Neural cell (in vitro differentiated cells): ENCODE measurements at regions not wholly inside any gene's neighbourhood (a gene's known extent, or its start where the extent isn't known, plus 50 kb on each side); places are given as distances from the start of the nearest gene placed in this dataset.

ENCODE experiments used
- H2AFZ ChIP-seq: fragments of 200-600, 300-800 bp; sonication (generic), shearing (Covaris generic); 2 replicates; pipeline ENCODE4 v1.6.0; 2014; ENCODE audit warnings: low read depth, mild to moderate bottlenecking, antibody characterized with exemption, low read length, moderate library complexity
- H3F3A ChIP-seq: fragments of 200-600 bp; shearing (Covaris generic); 2 replicates; pipeline ENCODE4 v1.6.1; 2016; ENCODE audit warnings: mild to moderate bottlenecking, moderate library complexity, mixed read lengths, antibody characterized with exemption, low read length; ENCODE audit not compliant: insufficient read depth, poor library complexity, severe bottlenecking
- H3K27ac ChIP-seq: fragments of 200-600, 300-800 bp; sonication (generic), shearing (Covaris generic); 2 replicates; pipeline ENCODE4 v1.5.1; 2014; ENCODE audit warnings: mild to moderate bottlenecking, low read length, moderate library complexity
- H3K27me3 ChIP-seq: fragments of 300-800, 200-600 bp; sonication (generic), shearing (Covaris generic); 2 replicates; pipeline ENCODE4 v1.6.0; 2014; ENCODE audit warnings: mild to moderate bottlenecking, low read depth, low read length, moderate library complexity; ENCODE audit not compliant: insufficient read depth
- H3K36me3 ChIP-seq: fragments of 300-800, 200-600 bp; sonication (generic), shearing (Covaris generic); 2 replicates; pipeline ENCODE4 v1.5.1; 2014; ENCODE audit warnings: mild to moderate bottlenecking, antibody characterized with exemption, low read length, moderate library complexity; ENCODE audit not compliant: insufficient read depth
- H3K4me2 ChIP-seq: fragments of 300-800, 200-600 bp; sonication (generic), shearing (Covaris generic); 2 replicates; pipeline ENCODE4 v1.6.0; 2014; ENCODE audit warnings: mild to moderate bottlenecking, low read length
- H3K4me3 ChIP-seq: fragments of 300-800, 200-600 bp; sonication (generic), shearing (Covaris generic); 2 replicates; pipeline ENCODE4 v1.5.1; 2014; ENCODE audit warnings: mild to moderate bottlenecking, low read length, moderate library complexity
- H3K79me2 ChIP-seq: fragments of 200-600 bp; shearing (Covaris generic); replicated peaks from 2 replicates; pipeline ENCODE4 v1.6.0; 2014; ENCODE audit warnings: mild to moderate bottlenecking, low read length, moderate library complexity; ENCODE audit not compliant: insufficient read depth
- H3K9ac ChIP-seq: fragments of 300-800, 200-600 bp; sonication (generic), shearing (Covaris generic); 2 replicates; pipeline ENCODE4 v1.6.1; 2016; ENCODE audit warnings: mild to moderate bottlenecking, low read length, mixed read lengths
- H3K9me2 ChIP-seq: fragments of 200-600 bp; shearing (Covaris generic); 2 replicates; pipeline ENCODE4 v1.6.1; 2016; ENCODE audit warnings: mild to moderate bottlenecking, low read length, mixed read lengths; ENCODE audit not compliant: insufficient read depth
- H3K9me3 ChIP-seq: fragments of 200-600, 300-800 bp; sonication (generic), shearing (Covaris generic); 2 replicates; pipeline ENCODE4 v1.6.1; 2016; ENCODE audit warnings: mild to moderate bottlenecking, mixed run types, low read length, moderate library complexity, mixed read lengths
- H4K20me1 ChIP-seq: fragments of 200-600 bp; shearing (Covaris generic); 2 replicates; pipeline ENCODE4 v1.6.1; 2016; ENCODE audit warnings: mild to moderate bottlenecking, mixed run types; ENCODE audit not compliant: insufficient read depth
- EP300 ChIP-seq: fragments of 450-650 bp; conservative IDR thresholded peaks from 2 replicates; pipeline ENCODE4 v1.6.1; 2014; ENCODE audit warnings: antibody characterized with exemption, mild to moderate bottlenecking, moderate library complexity; ENCODE audit not compliant: poor library complexity, severe bottlenecking
- EZH2 ChIP-seq: fragments of 200-600, 300-800 bp; shearing (Covaris generic), sonication (generic); IDR thresholded peaks from 2 replicates; pipeline ENCODE4 v1.6.1; 2014; ENCODE audit warnings: antibody characterized with exemption, low read length, borderline replicate concordance, mild to moderate bottlenecking; ENCODE audit not compliant: insufficient read depth, poor library complexity, severe bottlenecking
- MXI1 ChIP-seq: fragments of 450-650 bp; conservative IDR thresholded peaks from 2 replicates; pipeline ENCODE4 v1.6.1; 2014; ENCODE audit warnings: antibody characterized with exemption, mild to moderate bottlenecking; ENCODE audit not compliant: poor library complexity, severe bottlenecking
- POLR2AphosphoS5 ChIP-seq: IDR thresholded peaks from 2 replicates; pipeline ENCODE4 v1.6.1; 2012
- RAD21 ChIP-seq: fragments of 450-650 bp; conservative IDR thresholded peaks from 2 replicates; pipeline ENCODE4 v1.6.1; 2014; ENCODE audit warnings: antibody characterized with exemption, mild to moderate bottlenecking, moderate library complexity
- SMC3 ChIP-seq: fragments of 450-650 bp; conservative IDR thresholded peaks from 2 replicates; pipeline ENCODE4 v1.6.1; 2014; ENCODE audit warnings: antibody characterized with exemption, mild to moderate bottlenecking, moderate library complexity; ENCODE audit not compliant: poor library complexity
- TAF1 ChIP-seq: IDR thresholded peaks from 2 replicates; pipeline ENCODE4 v1.6.1; 2012; ENCODE audit warnings: low read depth
- TF ChIP-seq, protein P1 (sequence below): IDR thresholded peaks from 2 replicates; pipeline ENCODE4 v1.6.1; 2012; ENCODE audit warnings: borderline replicate concordance
- TF ChIP-seq, protein P2 (sequence below): fragments of 450-650 bp; IDR thresholded peaks from 2 replicates; pipeline ENCODE4 v1.5.1; 2014; ENCODE audit warnings: antibody characterized with exemption, mild to moderate bottlenecking, moderate library complexity; ENCODE audit not compliant: poor library complexity, severe bottlenecking

DNA sequence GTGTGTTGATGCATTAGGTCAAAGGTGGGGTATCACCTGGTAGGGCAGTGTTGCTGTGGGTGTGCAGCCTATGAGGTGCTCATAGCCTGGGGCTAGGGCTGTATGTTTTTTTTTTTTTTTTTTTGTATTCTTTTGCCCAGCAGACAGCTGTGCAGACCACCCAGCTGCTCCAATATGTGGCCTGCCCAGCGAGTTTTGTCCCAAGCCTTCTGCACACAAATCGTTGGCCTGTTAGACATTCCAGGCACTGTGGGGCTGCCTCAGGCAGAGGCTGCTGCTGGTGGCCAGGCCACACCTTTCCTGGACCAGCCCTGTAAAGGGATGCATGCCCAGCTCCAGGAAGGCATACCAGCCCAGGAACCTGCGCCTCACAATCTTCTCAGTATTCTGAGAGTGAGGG is 348.5 kb downstream of the JRKL start:
- Histone ChIP-seq H3K9ac (no peak overlapping the region), H3K4me2 (no peak overlapping the region), H2AFZ (no peak overlapping the region), H3K4me3 (no peak overlapping the region), H3K27me3 (no peaks in the 10 kb centered on the region), H3K79me2 (no peaks in the 10 kb centered on the region), H3K27ac (no peak overlapping the region), H3K36me3 (no peaks in the 10 kb centered on the region), H4K20me1 (no peaks in the 10 kb centered on the region), H3K9me2 (no peaks in the 10 kb centered on the region), H3F3A (no peaks in the 10 kb centered on the region), H3K9me3 (no peaks in the 10 kb centered on the region)
- no peak for TF ChIP-seq MXI1
- no peak for TF ChIP-seq TAF1
- TF ChIP-seq RAD21, result no peak
- TF ChIP-seq EP300, result no peak
- no peak for TF ChIP-seq SMC3
- TF ChIP-seq, protein P1, sequence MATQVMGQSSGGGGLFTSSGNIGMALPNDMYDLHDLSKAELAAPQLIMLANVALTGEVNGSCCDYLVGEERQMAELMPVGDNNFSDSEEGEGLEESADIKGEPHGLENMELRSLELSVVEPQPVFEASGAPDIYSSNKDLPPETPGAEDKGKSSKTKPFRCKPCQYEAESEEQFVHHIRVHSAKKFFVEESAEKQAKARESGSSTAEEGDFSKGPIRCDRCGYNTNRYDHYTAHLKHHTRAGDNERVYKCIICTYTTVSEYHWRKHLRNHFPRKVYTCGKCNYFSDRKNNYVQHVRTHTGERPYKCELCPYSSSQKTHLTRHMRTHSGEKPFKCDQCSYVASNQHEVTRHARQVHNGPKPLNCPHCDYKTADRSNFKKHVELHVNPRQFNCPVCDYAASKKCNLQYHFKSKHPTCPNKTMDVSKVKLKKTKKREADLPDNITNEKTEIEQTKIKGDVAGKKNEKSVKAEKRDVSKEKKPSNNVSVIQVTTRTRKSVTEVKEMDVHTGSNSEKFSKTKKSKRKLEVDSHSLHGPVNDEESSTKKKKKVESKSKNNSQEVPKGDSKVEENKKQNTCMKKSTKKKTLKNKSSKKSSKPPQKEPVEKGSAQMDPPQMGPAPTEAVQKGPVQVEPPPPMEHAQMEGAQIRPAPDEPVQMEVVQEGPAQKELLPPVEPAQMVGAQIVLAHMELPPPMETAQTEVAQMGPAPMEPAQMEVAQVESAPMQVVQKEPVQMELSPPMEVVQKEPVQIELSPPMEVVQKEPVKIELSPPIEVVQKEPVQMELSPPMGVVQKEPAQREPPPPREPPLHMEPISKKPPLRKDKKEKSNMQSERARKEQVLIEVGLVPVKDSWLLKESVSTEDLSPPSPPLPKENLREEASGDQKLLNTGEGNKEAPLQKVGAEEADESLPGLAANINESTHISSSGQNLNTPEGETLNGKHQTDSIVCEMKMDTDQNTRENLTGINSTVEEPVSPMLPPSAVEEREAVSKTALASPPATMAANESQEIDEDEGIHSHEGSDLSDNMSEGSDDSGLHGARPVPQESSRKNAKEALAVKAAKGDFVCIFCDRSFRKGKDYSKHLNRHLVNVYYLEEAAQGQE, result no peak
- no peak for TF ChIP-seq EZH2
- TF ChIP-seq, protein P2, sequence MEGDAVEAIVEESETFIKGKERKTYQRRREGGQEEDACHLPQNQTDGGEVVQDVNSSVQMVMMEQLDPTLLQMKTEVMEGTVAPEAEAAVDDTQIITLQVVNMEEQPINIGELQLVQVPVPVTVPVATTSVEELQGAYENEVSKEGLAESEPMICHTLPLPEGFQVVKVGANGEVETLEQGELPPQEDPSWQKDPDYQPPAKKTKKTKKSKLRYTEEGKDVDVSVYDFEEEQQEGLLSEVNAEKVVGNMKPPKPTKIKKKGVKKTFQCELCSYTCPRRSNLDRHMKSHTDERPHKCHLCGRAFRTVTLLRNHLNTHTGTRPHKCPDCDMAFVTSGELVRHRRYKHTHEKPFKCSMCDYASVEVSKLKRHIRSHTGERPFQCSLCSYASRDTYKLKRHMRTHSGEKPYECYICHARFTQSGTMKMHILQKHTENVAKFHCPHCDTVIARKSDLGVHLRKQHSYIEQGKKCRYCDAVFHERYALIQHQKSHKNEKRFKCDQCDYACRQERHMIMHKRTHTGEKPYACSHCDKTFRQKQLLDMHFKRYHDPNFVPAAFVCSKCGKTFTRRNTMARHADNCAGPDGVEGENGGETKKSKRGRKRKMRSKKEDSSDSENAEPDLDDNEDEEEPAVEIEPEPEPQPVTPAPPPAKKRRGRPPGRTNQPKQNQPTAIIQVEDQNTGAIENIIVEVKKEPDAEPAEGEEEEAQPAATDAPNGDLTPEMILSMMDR, result no peak
- TF ChIP-seq POLR2AphosphoS5, result no peak

DNA sequence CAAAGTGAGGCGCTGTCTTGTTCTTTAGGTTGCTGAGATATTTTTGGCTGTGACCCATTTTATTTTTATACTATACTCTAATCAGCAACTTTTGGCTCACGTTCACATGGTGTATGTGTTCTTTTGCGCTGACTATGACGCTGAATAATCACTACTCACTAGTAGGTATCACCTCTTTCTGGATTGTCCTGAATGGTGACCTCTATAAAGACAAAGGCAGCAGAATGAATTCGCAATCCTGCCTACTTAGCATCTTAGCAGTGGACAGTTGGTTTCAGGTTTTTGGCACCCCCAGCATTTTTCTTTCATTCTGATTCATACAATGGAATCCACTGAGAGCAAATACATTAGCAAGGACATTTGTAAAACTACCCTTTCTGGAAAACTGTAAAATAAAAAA is 351.3 kb downstream of the JRKL start:
- no peaks in the 10 kb centered on the region for H3K27me3 ChIP-seq
- H3K79me2 ChIP-seq, result no peaks in the 10 kb centered on the region
- H3K27ac ChIP-seq, result no peak overlapping the region
- H3K36me3 ChIP-seq, result no peaks in the 10 kb centered on the region
- H3K9me2 ChIP-seq, result no peaks in the 10 kb centered on the region
- no peak overlapping the region for H2AFZ ChIP-seq
- H3K4me2 ChIP-seq, result no peak overlapping the region
- no peak overlapping the region for H3K4me3 ChIP-seq
- H3K9me3 ChIP-seq, result no peaks in the 10 kb centered on the region
- TF ChIP-seq, protein P2, result no peak
- TF ChIP-seq POLR2AphosphoS5 (no peak), TAF1 (no peak), EZH2 (no peak), EP300 (no peak), SMC3 (no peak), RAD21 (no peak), MXI1 (no peak)
- TF ChIP-seq, protein P1, result no peak
- no peak overlapping the region for H3K9ac ChIP-seq
- no peaks in the 10 kb centered on the region for H3F3A ChIP-seq
- no peaks in the 10 kb centered on the region for H4K20me1 ChIP-seq
